NB4 (cell line): ENCODE measurements at regions not wholly inside any gene's neighbourhood (a gene's known extent, or its start where the extent isn't known, plus 50 kb on each side); places are given as distances from the start of the nearest gene placed in this dataset.
A peak's percentile ranks its signal among the peaks of the same experiment; 100 is the strongest.

Experiments used
- DNase-seq: peaks from one replicate; pipeline ENCODE4 v3.0.0; 2010; ENCODE audit warnings: low read depth
- H3K4me3 ChIP-seq: one replicate; pipeline ENCODE4 v1.5.1; 2011; ENCODE audit warnings: mild to moderate bottlenecking, low read depth, low read length, moderate library complexity
- MYC ChIP-seq: IDR thresholded peaks from 2 replicates; pipeline ENCODE4 v1.6.1; 2011; ENCODE audit warnings: low read depth, low read length
- POLR2A ChIP-seq: IDR thresholded peaks from 2 replicates; pipeline ENCODE4 v1.6.1; 2011; ENCODE audit warnings: mild to moderate bottlenecking; ENCODE audit not compliant: insufficient read length; ENCODE audit errors: extremely low read depth
- TF ChIP-seq, protein P1 (sequence below): IDR thresholded peaks from 2 replicates; pipeline ENCODE4 v1.6.1; 2011; ENCODE audit warnings: low read depth, low read length
- TF ChIP-seq, protein P2 (sequence below): IDR thresholded peaks from one replicate; pipeline ENCODE4 v1.5.1; 2012; ENCODE audit warnings: low read depth, low read length

DNA sequence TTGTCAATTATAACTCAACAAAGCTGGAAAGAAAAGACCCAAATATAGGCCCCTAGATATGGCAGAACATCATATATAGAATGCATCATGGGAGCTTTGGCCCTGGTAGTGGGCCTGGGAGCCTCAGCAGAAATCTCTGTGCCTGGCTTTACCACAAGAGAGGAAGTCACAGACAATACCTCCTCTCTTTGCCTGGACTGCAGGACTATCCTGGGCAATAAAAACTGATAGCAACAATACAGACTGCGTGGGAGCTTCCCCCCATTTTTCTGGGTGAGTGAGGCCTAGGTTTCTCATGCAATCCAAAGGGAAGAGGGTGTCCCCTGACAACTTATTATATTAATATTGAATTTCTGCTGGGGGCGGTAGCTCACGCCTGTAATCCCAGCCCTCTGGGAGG, 64.0 kb upstream of the NFKB1 start:
- TF ChIP-seq, protein P1, sequence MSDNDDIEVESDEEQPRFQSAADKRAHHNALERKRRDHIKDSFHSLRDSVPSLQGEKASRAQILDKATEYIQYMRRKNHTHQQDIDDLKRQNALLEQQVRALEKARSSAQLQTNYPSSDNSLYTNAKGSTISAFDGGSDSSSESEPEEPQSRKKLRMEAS, result no peak
- TF ChIP-seq, protein P2, sequence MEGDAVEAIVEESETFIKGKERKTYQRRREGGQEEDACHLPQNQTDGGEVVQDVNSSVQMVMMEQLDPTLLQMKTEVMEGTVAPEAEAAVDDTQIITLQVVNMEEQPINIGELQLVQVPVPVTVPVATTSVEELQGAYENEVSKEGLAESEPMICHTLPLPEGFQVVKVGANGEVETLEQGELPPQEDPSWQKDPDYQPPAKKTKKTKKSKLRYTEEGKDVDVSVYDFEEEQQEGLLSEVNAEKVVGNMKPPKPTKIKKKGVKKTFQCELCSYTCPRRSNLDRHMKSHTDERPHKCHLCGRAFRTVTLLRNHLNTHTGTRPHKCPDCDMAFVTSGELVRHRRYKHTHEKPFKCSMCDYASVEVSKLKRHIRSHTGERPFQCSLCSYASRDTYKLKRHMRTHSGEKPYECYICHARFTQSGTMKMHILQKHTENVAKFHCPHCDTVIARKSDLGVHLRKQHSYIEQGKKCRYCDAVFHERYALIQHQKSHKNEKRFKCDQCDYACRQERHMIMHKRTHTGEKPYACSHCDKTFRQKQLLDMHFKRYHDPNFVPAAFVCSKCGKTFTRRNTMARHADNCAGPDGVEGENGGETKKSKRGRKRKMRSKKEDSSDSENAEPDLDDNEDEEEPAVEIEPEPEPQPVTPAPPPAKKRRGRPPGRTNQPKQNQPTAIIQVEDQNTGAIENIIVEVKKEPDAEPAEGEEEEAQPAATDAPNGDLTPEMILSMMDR, result no peak
- TF ChIP-seq POLR2A, result no peak
- TF ChIP-seq MYC, result no peak
- no peak overlapping the region for H3K4me3 ChIP-seq
- DNase-seq, result peak; percentile 66

DNA sequence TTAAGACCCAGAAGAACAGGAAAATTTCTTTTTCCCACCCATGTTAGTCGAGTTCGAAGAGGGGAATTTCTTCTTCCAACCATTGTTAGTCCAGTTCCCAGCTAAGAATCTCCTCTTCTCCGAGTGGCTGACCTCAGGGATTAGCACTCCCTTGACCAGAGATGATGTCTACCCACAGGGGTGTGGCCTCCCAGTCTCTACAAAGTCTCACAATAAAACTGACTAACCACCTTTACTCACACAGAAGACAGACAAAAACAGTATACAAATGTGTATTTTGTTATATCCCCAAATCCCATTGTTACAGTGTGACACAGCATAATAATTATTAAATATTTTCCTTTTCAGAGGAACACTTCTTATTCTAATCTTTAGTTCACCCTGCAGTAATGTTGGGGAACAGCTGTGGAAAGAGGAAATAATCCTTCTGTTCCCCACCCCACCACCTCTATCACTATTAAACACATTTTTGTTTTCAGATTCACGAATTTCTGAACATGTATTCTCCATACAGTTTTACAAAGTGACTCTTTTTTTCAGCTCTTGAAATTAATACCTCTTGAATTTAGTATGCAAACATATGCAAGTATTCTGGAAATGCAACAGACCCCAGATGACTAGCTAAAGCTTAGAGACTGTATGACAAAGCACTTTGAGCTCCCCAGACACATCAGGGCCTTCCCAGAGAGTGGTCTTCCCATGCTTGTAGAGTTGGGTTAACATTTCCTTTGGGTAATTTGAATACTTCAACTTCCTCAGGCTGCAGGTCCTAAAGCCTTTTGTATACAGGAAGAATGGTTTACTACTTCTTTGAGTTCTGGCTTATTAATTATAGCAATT, 62.5 kb upstream of the NFKB1 start:
- no peak for DNase-seq
- TF ChIP-seq, protein P1, result no peak
- no peak for TF ChIP-seq POLR2A
- no peak overlapping the region for H3K4me3 ChIP-seq

DNA sequence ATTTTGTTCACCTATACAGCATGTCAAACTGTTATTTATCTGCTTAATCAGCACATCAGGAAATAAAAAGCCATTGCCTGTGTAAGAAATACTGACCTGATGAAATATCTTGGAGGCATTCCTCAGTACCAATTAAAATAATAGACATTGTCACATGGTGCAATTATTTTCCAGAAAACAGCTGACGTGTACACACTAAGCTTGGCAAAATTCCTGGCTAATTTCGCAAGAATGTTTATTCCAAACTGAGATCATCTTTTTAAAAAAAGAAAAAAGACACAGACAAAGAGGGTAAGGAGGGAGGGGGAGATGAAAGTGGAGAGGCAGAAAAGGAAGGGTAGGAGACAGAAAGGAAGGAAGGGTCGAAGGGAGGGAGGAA, 61.9 kb upstream of the NFKB1 start:
- DNase-seq, result no peak
- TF ChIP-seq POLR2A (no peak), MYC (no peak)
- TF ChIP-seq, protein P1, result no peak
- TF ChIP-seq, protein P2, result no peak
- no peak overlapping the region for H3K4me3 ChIP-seq

DNA sequence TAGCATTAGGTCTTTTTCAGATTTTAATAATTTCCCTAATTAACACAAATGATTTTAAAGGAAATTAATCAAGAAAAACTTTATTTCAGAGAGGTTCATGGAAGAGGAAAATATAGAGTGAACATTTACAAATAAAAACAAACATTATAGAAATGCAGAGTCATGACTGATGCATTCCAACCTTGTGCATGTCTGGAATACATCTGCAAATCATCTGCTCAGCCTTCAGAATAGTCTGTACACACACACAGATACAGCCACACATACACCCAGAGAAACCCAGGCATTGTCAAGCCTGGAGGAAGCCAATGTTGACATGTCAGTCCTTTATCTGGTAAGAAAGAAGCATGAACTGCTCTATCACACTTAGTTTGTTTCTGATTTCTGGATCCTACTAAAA, 61.3 kb upstream of the NFKB1 start:
- H3K4me3 ChIP-seq, result no peak overlapping the region
- TF ChIP-seq MYC (no peak), POLR2A (no peak)
- TF ChIP-seq, protein P2, result no peak
- TF ChIP-seq, protein P1, result no peak

DNA sequence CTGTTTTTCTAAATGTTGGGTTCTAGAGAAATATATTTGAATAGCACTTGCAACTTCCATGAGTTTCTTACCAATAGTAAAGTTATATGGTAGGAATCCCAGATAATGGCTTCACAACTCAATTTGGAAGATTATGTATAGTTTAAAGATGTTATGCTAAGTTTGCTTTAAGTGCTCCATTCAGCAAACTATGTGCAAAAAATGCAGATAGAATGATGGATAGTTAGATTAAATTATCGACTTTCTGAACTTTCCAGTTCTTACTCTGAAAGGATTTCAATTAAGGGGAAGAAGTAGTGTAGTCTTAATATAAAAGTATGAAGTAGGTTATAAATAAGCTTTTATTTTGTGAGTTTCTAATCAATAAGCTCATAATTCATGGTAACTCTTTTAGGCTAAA, 60.7 kb upstream of the NFKB1 start:
- TF ChIP-seq MYC (no peak), POLR2A (no peak)
- TF ChIP-seq, protein P2, result no peak
- TF ChIP-seq, protein P1, result no peak
- no peak for DNase-seq
- H3K4me3 ChIP-seq, result no peak overlapping the region

More for the DNA sequence above, 61.3 kb upstream of the NFKB1 start:
- DNase-seq, result no peak
